Astrocyte (in vitro differentiated cells and primary cell): ENCODE measurements at regions not wholly inside any gene's neighbourhood (a gene's known extent, or its start where the extent isn't known, plus 50 kb on each side); places are given as distances from the start of the nearest gene placed in this dataset.

Experiments
- DNase-seq: peaks from one replicate; pipeline ENCODE4 v3.0.0-alpha.2; 2010; ENCODE audit warnings: low read depth
- FAIRE-seq: peaks from 2 replicates; lab custom pipeline; 2011; peaks lifted over from hg19 to GRCh38; lab: Jason Lieb, UNC
- H2AFZ ChIP-seq: 2 replicates; pipeline ENCODE4 v1.6.0; 2012; ENCODE audit warnings: low read depth, low read length, inconsistent platforms
- H3K27ac ChIP-seq: 2 replicates; pipeline ENCODE4 v1.5.1; 2011; ENCODE audit warnings: low read depth, low read length, inconsistent platforms
- H3K27me3 ChIP-seq: 2 replicates; pipeline ENCODE4 v1.6.0; 2011; ENCODE audit warnings: low read length, inconsistent platforms; ENCODE audit not compliant: insufficient read depth
- H3K36me3 ChIP-seq: 2 replicates; pipeline ENCODE4 v1.5.1; 2011; ENCODE audit warnings: low read length, inconsistent platforms; ENCODE audit not compliant: insufficient read depth
- H3K4me1 ChIP-seq: 2 replicates; pipeline ENCODE4 v1.5.1; 2011; ENCODE audit warnings: low read length, inconsistent platforms; ENCODE audit not compliant: insufficient read depth
- H3K4me2 ChIP-seq: 2 replicates; pipeline ENCODE4 v1.6.0; 2012; ENCODE audit warnings: low read length, inconsistent platforms
- H3K4me3 ChIP-seq: 2 replicates; pipeline ENCODE4 v1.5.1; 2011; ENCODE audit warnings: low read depth, mild to moderate bottlenecking, low read length, inconsistent platforms; ENCODE audit not compliant: insufficient read depth
- H3K79me2 ChIP-seq: 2 replicates; pipeline ENCODE4 v1.6.0; 2012; ENCODE audit warnings: mild to moderate bottlenecking, low read length, inconsistent platforms; ENCODE audit not compliant: insufficient read depth
- H3K9ac ChIP-seq: 2 replicates; pipeline ENCODE4 v1.6.0; 2012; ENCODE audit warnings: mild to moderate bottlenecking, low read length, inconsistent platforms
- H3K9me3 ChIP-seq: 2 replicates; pipeline ENCODE4 v1.5.1; 2012; ENCODE audit warnings: low read depth, mild to moderate bottlenecking, low read length, inconsistent platforms; ENCODE audit not compliant: insufficient read depth
- H4K20me1 ChIP-seq: 2 replicates; pipeline ENCODE4 v1.6.0; 2012; ENCODE audit warnings: low read length, inconsistent platforms; ENCODE audit not compliant: insufficient read depth
- H3K27ac Mint-ChIP-seq: one replicate; pipeline ENCODE4 v1.8.0; 2021; ENCODE audit warnings: mild to moderate bottlenecking, mixed read lengths; ENCODE audit not compliant: unreplicated experiment
- H3K27me3 Mint-ChIP-seq: one replicate; pipeline ENCODE4 v1.8.0; 2021; ENCODE audit warnings: low read depth, mixed read lengths; ENCODE audit not compliant: unreplicated experiment
- H3K36me3 Mint-ChIP-seq: one replicate; pipeline ENCODE4 v1.8.0; 2021; ENCODE audit warnings: low read depth, mixed read lengths; ENCODE audit not compliant: unreplicated experiment
- H3K4me1 Mint-ChIP-seq: one replicate; pipeline ENCODE4 v1.8.0; 2021; ENCODE audit warnings: low read depth, mixed read lengths; ENCODE audit not compliant: unreplicated experiment
- H3K4me3 Mint-ChIP-seq: one replicate; pipeline ENCODE4 v1.8.0; 2021; ENCODE audit warnings: mild to moderate bottlenecking, moderate library complexity, mixed read lengths; ENCODE audit not compliant: unreplicated experiment
- H3K9me3 Mint-ChIP-seq: one replicate; pipeline ENCODE4 v1.8.0; 2021; ENCODE audit warnings: mild to moderate bottlenecking, mixed read lengths; ENCODE audit not compliant: unreplicated experiment
- EZH2 ChIP-seq: IDR thresholded peaks from 2 replicates; pipeline ENCODE4 v1.6.1; 2012; ENCODE audit warnings: mild to moderate bottlenecking, low read length, inconsistent platforms; ENCODE audit not compliant: insufficient read depth
- TF ChIP-seq, protein P1 (sequence below): IDR thresholded peaks from 2 replicates; pipeline ENCODE4 v1.5.1; 2011; ENCODE audit warnings: low read depth, mild to moderate bottlenecking, inconsistent platforms, low read length, moderate library complexity; ENCODE audit not compliant: insufficient read depth

DNA sequence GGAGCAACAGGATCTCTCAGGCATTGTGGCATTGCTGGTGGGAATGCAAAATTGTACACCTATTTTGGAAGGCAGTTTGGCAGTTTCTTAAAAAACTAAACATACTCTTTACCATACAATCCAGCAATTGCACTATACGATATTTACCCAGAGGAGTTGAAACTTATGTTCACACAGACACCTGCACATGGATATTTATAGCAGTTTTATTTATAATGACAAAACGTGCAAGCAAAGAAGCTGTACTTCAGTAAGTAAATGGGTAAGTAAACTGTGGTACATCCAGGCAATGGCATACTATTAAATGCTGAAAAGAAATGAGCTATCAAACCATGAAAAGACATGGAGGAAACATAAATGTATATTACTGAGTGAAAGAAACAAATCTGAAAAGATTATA is 71.6 kb upstream of the UBAC2 start:
- H3K27ac ChIP-seq: no peak overlapping the region
- no peak overlapping the region for H3K4me2 ChIP-seq
- no peak overlapping the region for H3K9ac ChIP-seq
- no peaks in the 10 kb centered on the region for H3K27me3 ChIP-seq
- DNase-seq (no peak), FAIRE-seq (no peak)
- Mint-ChIP-seq H3K4me1 (peaks cover 24% of the 10 kb centered on the region), H3K36me3 (no peaks in the 10 kb centered on the region), H3K9me3 (no peaks in the 10 kb centered on the region), H3K27me3 (peaks cover 3% of the 10 kb centered on the region), H3K27ac (no peak overlapping the region), H3K4me3 (no peak overlapping the region)
- H3K9me3 ChIP-seq: no peaks in the 10 kb centered on the region
- H3K79me2 ChIP-seq: no peaks in the 10 kb centered on the region
- peaks cover 14% of the 10 kb centered on the region for H3K4me1 ChIP-seq
- TF ChIP-seq EZH2: no peak
- TF ChIP-seq, protein P1, sequence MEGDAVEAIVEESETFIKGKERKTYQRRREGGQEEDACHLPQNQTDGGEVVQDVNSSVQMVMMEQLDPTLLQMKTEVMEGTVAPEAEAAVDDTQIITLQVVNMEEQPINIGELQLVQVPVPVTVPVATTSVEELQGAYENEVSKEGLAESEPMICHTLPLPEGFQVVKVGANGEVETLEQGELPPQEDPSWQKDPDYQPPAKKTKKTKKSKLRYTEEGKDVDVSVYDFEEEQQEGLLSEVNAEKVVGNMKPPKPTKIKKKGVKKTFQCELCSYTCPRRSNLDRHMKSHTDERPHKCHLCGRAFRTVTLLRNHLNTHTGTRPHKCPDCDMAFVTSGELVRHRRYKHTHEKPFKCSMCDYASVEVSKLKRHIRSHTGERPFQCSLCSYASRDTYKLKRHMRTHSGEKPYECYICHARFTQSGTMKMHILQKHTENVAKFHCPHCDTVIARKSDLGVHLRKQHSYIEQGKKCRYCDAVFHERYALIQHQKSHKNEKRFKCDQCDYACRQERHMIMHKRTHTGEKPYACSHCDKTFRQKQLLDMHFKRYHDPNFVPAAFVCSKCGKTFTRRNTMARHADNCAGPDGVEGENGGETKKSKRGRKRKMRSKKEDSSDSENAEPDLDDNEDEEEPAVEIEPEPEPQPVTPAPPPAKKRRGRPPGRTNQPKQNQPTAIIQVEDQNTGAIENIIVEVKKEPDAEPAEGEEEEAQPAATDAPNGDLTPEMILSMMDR: no peak
- H4K20me1 ChIP-seq: no peaks in the 10 kb centered on the region
- H2AFZ ChIP-seq: no peak overlapping the region
- no peak overlapping the region for H3K4me3 ChIP-seq
- H3K36me3 ChIP-seq: no peaks in the 10 kb centered on the region

DNA sequence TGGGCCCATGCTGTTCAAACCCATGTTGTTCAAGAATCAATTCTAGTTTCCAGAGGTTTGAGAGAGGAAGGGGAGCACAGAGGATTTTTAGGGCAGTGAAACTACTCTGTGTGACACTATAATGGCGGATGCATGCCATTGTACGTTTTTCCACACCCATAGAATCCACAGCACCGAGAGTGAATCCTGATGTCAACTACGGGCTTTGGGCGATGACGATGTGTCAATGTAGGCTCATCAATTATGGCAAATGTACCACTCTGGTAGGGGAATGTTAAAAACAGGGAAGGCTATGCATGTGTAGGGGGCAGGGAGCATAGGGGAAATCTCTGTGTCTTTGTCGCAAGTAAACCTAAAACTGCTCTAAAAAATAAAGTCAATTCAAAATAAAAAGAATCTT is 70.7 kb upstream of the UBAC2 start:
- TF ChIP-seq, protein P1: no peak
- no peak for TF ChIP-seq EZH2
- no peak overlapping the region for H3K9ac ChIP-seq
- Mint-ChIP-seq H3K9me3 (no peaks in the 10 kb centered on the region), H3K4me3 (no peak overlapping the region), H3K27me3 (peaks cover 3% of the 10 kb centered on the region), H3K36me3 (no peaks in the 10 kb centered on the region), H3K4me1 (peaks cover 17% of the 10 kb centered on the region), H3K27ac (no peak overlapping the region)
- DNase-seq (no peak), FAIRE-seq (no peak)
- no peaks in the 10 kb centered on the region for H4K20me1 ChIP-seq
- no peak overlapping the region for H2AFZ ChIP-seq
- H3K4me3 ChIP-seq: no peak overlapping the region
- peaks cover 6% of the 10 kb centered on the region for H3K4me1 ChIP-seq
- H3K27ac ChIP-seq: no peak overlapping the region
- no peaks in the 10 kb centered on the region for H3K9me3 ChIP-seq
- no peaks in the 10 kb centered on the region for H3K36me3 ChIP-seq
- no peak overlapping the region for H3K4me2 ChIP-seq
- no peaks in the 10 kb centered on the region for H3K27me3 ChIP-seq
- H3K79me2 ChIP-seq: no peaks in the 10 kb centered on the region

DNA sequence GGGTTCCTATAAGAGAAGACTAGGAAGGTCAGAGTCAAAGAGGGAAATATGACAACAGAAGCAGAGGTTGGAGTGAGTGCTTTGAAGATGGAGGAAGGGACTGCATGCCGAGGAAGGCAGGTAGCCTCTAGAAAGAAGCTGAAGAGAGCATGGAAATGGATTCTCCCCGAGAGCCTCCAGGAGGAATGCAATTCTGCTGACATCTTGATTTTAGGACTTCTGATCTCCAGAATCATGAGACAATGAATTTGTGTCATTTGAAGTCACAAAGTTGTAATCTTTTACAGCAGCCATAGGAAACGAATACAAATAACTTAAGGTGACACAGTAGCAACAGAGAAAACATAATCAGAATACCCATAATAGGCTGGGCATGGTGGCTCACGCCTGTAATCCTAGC is 69.2 kb upstream of the UBAC2 start:
- H3K9me3 Mint-ChIP-seq: no peaks in the 10 kb centered on the region
- Histone ChIP-seq H3K9me3 (no peaks in the 10 kb centered on the region), H3K4me1 (no peaks in the 10 kb centered on the region), H3K27ac (no peak overlapping the region), H3K4me2 (no peak overlapping the region), H3K27me3 (no peaks in the 10 kb centered on the region), H4K20me1 (no peaks in the 10 kb centered on the region), H3K36me3 (no peaks in the 10 kb centered on the region), H3K79me2 (no peaks in the 10 kb centered on the region), H2AFZ (no peak overlapping the region), H3K9ac (no peak overlapping the region), H3K4me3 (no peak overlapping the region)
- TF ChIP-seq, protein P1: no peak
- no peak for TF ChIP-seq EZH2
- DNase-seq (no peak), FAIRE-seq (no peak)
- H3K4me3 Mint-ChIP-seq: no peak overlapping the region
- H3K36me3 Mint-ChIP-seq: no peaks in the 10 kb centered on the region
- peaks cover 9% of the 10 kb centered on the region for H3K4me1 Mint-ChIP-seq
- no peak overlapping the region for H3K27ac Mint-ChIP-seq
- peaks cover 3% of the 10 kb centered on the region for H3K27me3 Mint-ChIP-seq
